Panc1 (cell line): ENCODE measurements at regions not wholly inside any gene's neighbourhood (a gene's known extent, or its start where the extent isn't known, plus 50 kb on each side); places are given as distances from the start of the nearest gene placed in this dataset.

Experiments used
- ATAC-seq: fragments of 200-7000 bp; cut with Tn5 transposase; 2 replicates; pipeline ENCODE4 v1.9.1; 2020; ENCODE audit warnings: mild to moderate bottlenecking, moderate library complexity
- BruUV-seq: library from RNA; stranded (reverse); fragments of 400-500 nt; replicated peaks from 2 replicates; lab custom pipeline; 2021; lab: Mats Ljungman, UMichigan
- CTCF ChIA-PET: fragments of 300-600 bp; sonication (Branson Sonifier 250); formaldehyde crosslinking; loops from one replicate; lab custom pipeline; 2022; ENCODE audit warnings: antibody characterized with exemption; lab: Charles Lee
- POLR2A ChIA-PET: fragments of 300-600 bp; sonication (Branson Sonifier 250); formaldehyde crosslinking; loops from one replicate; lab custom pipeline; 2022; ENCODE audit warnings: antibody characterized with exemption; lab: Charles Lee
- DNase-seq: peaks from one replicate; pipeline ENCODE4 v3.0.0-alpha.2; 2010; ENCODE audit warnings: low read depth, low spot score
- H3K27ac ChIP-seq: 2 replicates; pipeline ENCODE4 v1.5.1; 2011; ENCODE audit warnings: mild to moderate bottlenecking, low read length, inconsistent platforms
- H3K27me3 ChIP-seq: fragments of 200-500 bp; sonication (Bioruptor generic); 2 replicates; pipeline ENCODE4 v1.6.0; 2014; ENCODE audit warnings: low read length, inconsistent platforms; ENCODE audit not compliant: control insufficient read depth, insufficient read depth
- H3K36me3 ChIP-seq: fragments of 200-500 bp; sonication (Bioruptor generic); 2 replicates; pipeline ENCODE4 v1.5.1; 2014; ENCODE audit warnings: inconsistent platforms, mild to moderate bottlenecking, low read length, moderate library complexity; ENCODE audit not compliant: control insufficient read depth, insufficient read depth
- H3K4me1 ChIP-seq: 2 replicates; pipeline ENCODE4 v1.5.1; 2011; ENCODE audit warnings: inconsistent platforms, mild to moderate bottlenecking, low read length, moderate library complexity; ENCODE audit not compliant: control insufficient read depth, insufficient read depth
- H3K4me3 ChIP-seq, 2 experiments: 2 replicates each; pipeline ENCODE4 v1.5.1; 2011 to 2012; ENCODE audit warnings: low read depth in 2 of 2, low read length in 2 of 2, mild to moderate bottlenecking in 2 of 2, inconsistent platforms in 1 of 2, moderate library complexity in 1 of 2
- H3K9me3 ChIP-seq: fragments of 200-500 bp; sonication (Bioruptor generic); 2 replicates; pipeline ENCODE4 v1.5.1; 2014; ENCODE audit warnings: low read depth, mild to moderate bottlenecking, inconsistent platforms, low read length, moderate library complexity; ENCODE audit not compliant: control insufficient read depth, insufficient read depth
- POLR2AphosphoS5 ChIP-seq: IDR thresholded peaks from 2 replicates; pipeline ENCODE4 v1.6.1; 2012; ENCODE audit warnings: mild to moderate bottlenecking, low read depth, low read length, moderate library complexity
- SIN3A ChIP-seq: IDR thresholded peaks from 2 replicates; pipeline ENCODE4 v1.6.1; 2012; ENCODE audit warnings: low read depth, mild to moderate bottlenecking, low read length, moderate library complexity, borderline replicate concordance; ENCODE audit not compliant: insufficient read depth
- TCF7L2 ChIP-seq: IDR thresholded peaks from 2 replicates; pipeline ENCODE4 v1.6.1; 2011; ENCODE audit warnings: mild to moderate bottlenecking, low read depth, low read length, inconsistent platforms
- in situ Hi-C: cut with HindIII; loops from 2 replicates; pipeline ENCODE4 v1.10.0; 2016; ENCODE audit warnings: low sequenced_read_pairs, low pct_unique_long_range_greater_than_20kb
- intact Hi-C: fragments of 100-400 bp; cut with micrococcal nuclease; formaldehyde crosslinking; loops from one replicate; pipeline ENCODE4 v1.10.0; 2022; ENCODE audit not compliant: unreplicated experiment
- TF ChIP-seq, protein P1 (sequence below), 2 experiments: IDR thresholded peaks; 2 replicates each; pipeline ENCODE4 v1.6.1; 2011 to 2012; ENCODE audit warnings: low read depth in 2 of 2, control low read depth in 1 of 2, low read length in 1 of 2, mild to moderate bottlenecking in 1 of 2, moderate library complexity in 1 of 2; ENCODE audit not compliant: insufficient read depth in 1 of 2
- TF ChIP-seq, protein P2 (sequence below): fragments of 450-650 bp; IDR thresholded peaks from 2 replicates; pipeline ENCODE4 v1.5.1; 2017; ENCODE audit warnings: mild to moderate bottlenecking

DNA sequence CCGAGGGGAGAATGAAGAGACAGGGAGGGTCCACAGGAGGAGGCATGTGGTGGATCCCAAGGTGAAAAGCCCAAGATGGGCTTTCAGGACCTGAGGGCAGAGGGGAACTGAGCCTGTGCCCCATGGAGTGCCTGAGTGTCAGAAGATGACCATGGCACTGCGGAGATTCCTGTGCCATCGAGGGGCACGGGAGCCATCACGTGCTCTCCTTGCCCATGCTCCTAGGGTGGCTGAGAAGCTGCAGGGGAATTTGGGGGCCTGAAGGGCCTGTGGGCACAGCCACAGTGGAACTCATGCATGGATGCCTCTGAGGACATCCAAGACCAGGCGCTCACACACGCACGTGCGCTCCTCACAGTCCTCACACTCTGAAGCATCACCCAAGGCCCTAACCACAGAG lies 56.1 kb upstream of the GLI2 start:
- H3K27me3 ChIP-seq = peaks cover 5% of the 10 kb centered on the region
- in situ Hi-C loops = no loop called here
- no peak overlapping the region for H3K27ac ChIP-seq
- no peaks in the 10 kb centered on the region for H3K36me3 ChIP-seq
- H3K4me1 ChIP-seq = 0 out of 2 replicates have a peak, but pooled peaks cover 2% of the 10 kb centered on the region
- ChIA-PET CTCF (interaction anchor here (1.3 kb wide), 1 partner anchor 127 kb away, joined by 3 read pairs; no protein-coding TSS in a partner anchor), POLR2A (no interaction called here)
- no peak overlapping the region for H3K4me3 ChIP-seq
- BruUV-seq = no TSS peak
- no peaks in the 10 kb centered on the region for H3K9me3 ChIP-seq
- intact Hi-C loops = loop anchor here (5.0 to 10.0 kb wide), 2 partner anchors 157 to 365 kb away; no protein-coding TSS in a partner anchor
- no peak for TF ChIP-seq SIN3A
- TF ChIP-seq, protein P1, sequence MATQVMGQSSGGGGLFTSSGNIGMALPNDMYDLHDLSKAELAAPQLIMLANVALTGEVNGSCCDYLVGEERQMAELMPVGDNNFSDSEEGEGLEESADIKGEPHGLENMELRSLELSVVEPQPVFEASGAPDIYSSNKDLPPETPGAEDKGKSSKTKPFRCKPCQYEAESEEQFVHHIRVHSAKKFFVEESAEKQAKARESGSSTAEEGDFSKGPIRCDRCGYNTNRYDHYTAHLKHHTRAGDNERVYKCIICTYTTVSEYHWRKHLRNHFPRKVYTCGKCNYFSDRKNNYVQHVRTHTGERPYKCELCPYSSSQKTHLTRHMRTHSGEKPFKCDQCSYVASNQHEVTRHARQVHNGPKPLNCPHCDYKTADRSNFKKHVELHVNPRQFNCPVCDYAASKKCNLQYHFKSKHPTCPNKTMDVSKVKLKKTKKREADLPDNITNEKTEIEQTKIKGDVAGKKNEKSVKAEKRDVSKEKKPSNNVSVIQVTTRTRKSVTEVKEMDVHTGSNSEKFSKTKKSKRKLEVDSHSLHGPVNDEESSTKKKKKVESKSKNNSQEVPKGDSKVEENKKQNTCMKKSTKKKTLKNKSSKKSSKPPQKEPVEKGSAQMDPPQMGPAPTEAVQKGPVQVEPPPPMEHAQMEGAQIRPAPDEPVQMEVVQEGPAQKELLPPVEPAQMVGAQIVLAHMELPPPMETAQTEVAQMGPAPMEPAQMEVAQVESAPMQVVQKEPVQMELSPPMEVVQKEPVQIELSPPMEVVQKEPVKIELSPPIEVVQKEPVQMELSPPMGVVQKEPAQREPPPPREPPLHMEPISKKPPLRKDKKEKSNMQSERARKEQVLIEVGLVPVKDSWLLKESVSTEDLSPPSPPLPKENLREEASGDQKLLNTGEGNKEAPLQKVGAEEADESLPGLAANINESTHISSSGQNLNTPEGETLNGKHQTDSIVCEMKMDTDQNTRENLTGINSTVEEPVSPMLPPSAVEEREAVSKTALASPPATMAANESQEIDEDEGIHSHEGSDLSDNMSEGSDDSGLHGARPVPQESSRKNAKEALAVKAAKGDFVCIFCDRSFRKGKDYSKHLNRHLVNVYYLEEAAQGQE (IDR thresholded peaks at IDR 0.05; ENCODE audit: insufficient read depth in 1 of 2, low read depth in 2 of 2, low read length in 1 of 2) = no peak
- no peak for TF ChIP-seq TCF7L2
- TF ChIP-seq POLR2AphosphoS5 = no peak
- TF ChIP-seq, protein P2, sequence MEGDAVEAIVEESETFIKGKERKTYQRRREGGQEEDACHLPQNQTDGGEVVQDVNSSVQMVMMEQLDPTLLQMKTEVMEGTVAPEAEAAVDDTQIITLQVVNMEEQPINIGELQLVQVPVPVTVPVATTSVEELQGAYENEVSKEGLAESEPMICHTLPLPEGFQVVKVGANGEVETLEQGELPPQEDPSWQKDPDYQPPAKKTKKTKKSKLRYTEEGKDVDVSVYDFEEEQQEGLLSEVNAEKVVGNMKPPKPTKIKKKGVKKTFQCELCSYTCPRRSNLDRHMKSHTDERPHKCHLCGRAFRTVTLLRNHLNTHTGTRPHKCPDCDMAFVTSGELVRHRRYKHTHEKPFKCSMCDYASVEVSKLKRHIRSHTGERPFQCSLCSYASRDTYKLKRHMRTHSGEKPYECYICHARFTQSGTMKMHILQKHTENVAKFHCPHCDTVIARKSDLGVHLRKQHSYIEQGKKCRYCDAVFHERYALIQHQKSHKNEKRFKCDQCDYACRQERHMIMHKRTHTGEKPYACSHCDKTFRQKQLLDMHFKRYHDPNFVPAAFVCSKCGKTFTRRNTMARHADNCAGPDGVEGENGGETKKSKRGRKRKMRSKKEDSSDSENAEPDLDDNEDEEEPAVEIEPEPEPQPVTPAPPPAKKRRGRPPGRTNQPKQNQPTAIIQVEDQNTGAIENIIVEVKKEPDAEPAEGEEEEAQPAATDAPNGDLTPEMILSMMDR = no peak
- ATAC-seq (peak; percentile 30), DNase-seq (no peak)

DNA sequence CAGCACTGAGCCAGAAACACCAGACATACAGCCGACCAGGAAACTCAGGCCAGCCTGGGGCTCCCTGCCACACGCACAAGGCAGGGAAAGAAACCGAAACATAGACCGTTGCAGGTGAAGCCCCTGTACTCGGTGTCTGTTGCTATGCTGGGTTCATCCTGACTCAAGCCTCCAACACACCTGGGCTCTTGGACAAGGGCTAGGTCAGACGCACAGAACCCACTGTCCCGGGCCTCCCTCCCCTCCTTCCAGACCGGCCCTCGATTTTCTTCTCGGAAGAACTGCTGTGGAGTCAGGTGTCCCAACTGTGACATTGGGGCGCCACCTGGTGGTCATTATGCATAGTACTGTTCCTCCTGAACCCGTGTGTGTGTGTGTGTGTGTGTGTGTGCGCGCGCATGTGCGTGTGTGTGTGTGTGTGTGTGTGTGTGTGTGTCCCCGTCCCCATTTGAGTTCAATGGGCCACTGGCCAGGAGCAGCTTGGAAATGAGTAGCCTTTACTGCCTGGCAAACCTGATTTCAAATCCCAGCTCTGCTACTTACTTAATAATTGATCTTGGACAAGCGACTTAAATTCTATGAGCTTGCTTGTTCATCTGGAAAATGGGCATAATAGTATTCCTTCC lies 55.4 kb upstream of the GLI2 start:
- peaks cover 5% of the 10 kb centered on the region for H3K27me3 ChIP-seq
- no peak overlapping the region for H3K27ac ChIP-seq
- 0 out of 2 replicates have a peak, but pooled peaks cover 2% of the 10 kb centered on the region for H3K4me1 ChIP-seq
- in situ Hi-C loops (no loop called here), intact Hi-C loops (loop anchor here (2.0 kb wide), 1 partner anchor 337 kb away; no protein-coding TSS in a partner anchor)
- TF ChIP-seq POLR2AphosphoS5 = no peak
- no peak for TF ChIP-seq SIN3A
- TF ChIP-seq, protein P2 = peak; percentile 82
- peak overlapping the region in 1 of 2 experiments; percentile 15; a peak in 1 of 4 replicates for H3K4me3 ChIP-seq
- H3K9me3 ChIP-seq = no peaks in the 10 kb centered on the region
- H3K36me3 ChIP-seq = no peaks in the 10 kb centered on the region
- POLR2A ChIA-PET = no interaction called here
- CTCF ChIA-PET = interaction anchor here (0.6 to 1.8 kb wide), 5 partner anchors 45 to 556 kb away, joined by 3 to 7 read pairs (median 5); no protein-coding TSS in a partner anchor
- BruUV-seq = no TSS peak
- peak; percentile 88 for ATAC-seq
- no peak for DNase-seq
